ENCODE measurements at regions not wholly inside any gene's neighbourhood (a gene's known extent, or its start where the extent isn't known, plus 50 kb on each side); places are given as distances from the start of the nearest gene placed in this dataset.

GRCh38 chr13:26954976-26955375 lies 194.4 kb upstream of the GPR12 start:
- TF ChIP-seq, protein P1, sequence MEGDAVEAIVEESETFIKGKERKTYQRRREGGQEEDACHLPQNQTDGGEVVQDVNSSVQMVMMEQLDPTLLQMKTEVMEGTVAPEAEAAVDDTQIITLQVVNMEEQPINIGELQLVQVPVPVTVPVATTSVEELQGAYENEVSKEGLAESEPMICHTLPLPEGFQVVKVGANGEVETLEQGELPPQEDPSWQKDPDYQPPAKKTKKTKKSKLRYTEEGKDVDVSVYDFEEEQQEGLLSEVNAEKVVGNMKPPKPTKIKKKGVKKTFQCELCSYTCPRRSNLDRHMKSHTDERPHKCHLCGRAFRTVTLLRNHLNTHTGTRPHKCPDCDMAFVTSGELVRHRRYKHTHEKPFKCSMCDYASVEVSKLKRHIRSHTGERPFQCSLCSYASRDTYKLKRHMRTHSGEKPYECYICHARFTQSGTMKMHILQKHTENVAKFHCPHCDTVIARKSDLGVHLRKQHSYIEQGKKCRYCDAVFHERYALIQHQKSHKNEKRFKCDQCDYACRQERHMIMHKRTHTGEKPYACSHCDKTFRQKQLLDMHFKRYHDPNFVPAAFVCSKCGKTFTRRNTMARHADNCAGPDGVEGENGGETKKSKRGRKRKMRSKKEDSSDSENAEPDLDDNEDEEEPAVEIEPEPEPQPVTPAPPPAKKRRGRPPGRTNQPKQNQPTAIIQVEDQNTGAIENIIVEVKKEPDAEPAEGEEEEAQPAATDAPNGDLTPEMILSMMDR (IDR thresholded peaks at IDR 0.05; ENCODE audit: low read depth, low read length, poor library complexity, severe bottlenecking), result no peak
- no peak for TF ChIP-seq EZH2phosphoT487 (IDR thresholded peaks at IDR 0.05; ENCODE audit: borderline replicate concordance, low read length)

Data from DOHH2 (cell line).